Tibial artery (tissue), 4 donors: ENCODE measurements at regions not wholly inside any gene's neighbourhood (a gene's known extent, or its start where the extent isn't known, plus 50 kb on each side); places are given as distances from the start of the nearest gene placed in this dataset.
"Not testable (repeated sequence)": the region's sequence is repeated elsewhere in the genome, so short reads cannot be mapped to it uniquely, and the experiment has no call there.

Experiments used
- DNase-seq, 2 donors: peaks; one replicate each; pipeline ENCODE4 v3.0.0-alpha.2; 2019
- H3K27ac ChIP-seq, 2 donors: fragments of 200-600 bp; sonication (generic) in 1 of 2; 1 replicate in 1 of 2; 2 replicates in 1 of 2; pipeline ENCODE4 v1.5.1; 2018 to 2019; ENCODE audit warnings: mild to moderate bottlenecking in 1 of 2
- H3K27me3 ChIP-seq, 2 donors: fragments of 200-600 bp; sonication (generic) in 1 of 2; one replicate each; pipeline versions ENCODE4 v1.5.1 to v1.6.0; 2016 to 2019
- H3K36me3 ChIP-seq, 3 donors: fragments of 200-600 bp; sonication (generic) in 2 of 3; one replicate each; pipeline ENCODE4 v1.5.1; 2016 to 2019; ENCODE audit warnings: mild to moderate bottlenecking in 2 of 3
- H3K4me1 ChIP-seq, 4 donors: fragments of 200-600 bp; sonication (generic) in 2 of 4; 1 replicate in 3 of 4; 2 replicates in 1 of 4; pipeline ENCODE4 v1.5.1; 2016 to 2019
- H3K4me3 ChIP-seq, 2 donors: fragments of 200-600 bp; sonication (generic) in 1 of 2; 1 replicate in 1 of 2; 2 replicates in 1 of 2; pipeline ENCODE4 v1.5.1; 2018 to 2019; ENCODE audit warnings: mild to moderate bottlenecking in 2 of 2
- H3K9me3 ChIP-seq, 3 donors: fragments of 200-600 bp; sonication (generic) in 1 of 3; one replicate each; pipeline ENCODE4 v1.5.1; 2016 to 2019
- intact Hi-C: fragments of 100-400 bp; cut with DNase I; formaldehyde crosslinking; loops from one replicate; pipeline ENCODE4 v1.15.0; 2023; ENCODE audit warnings: low total_unique reads
- TF ChIP-seq, protein P1 (sequence below), 2 experiments: fragments of 200-600 bp in 1 of 2; fragments of 450-650 bp in 1 of 2; IDR thresholded peaks; one replicate each; pipeline ENCODE4 v1.5.1; 2017 to 2019; ENCODE audit warnings: antibody characterized with exemption in 2 of 2, mild to moderate bottlenecking in 1 of 2, moderate library complexity in 1 of 2

- intact Hi-C loops, result no loop called here
- no peak overlapping the region for H3K27ac ChIP-seq
- H3K4me1 ChIP-seq, result no peaks in the 10 kb centered on the region
- peaks cover 0 to 4% of the 10 kb centered on the region in 2 donors for H3K27me3 ChIP-seq
- no peaks in the 10 kb centered on the region for H3K36me3 ChIP-seq
- no peak overlapping the region for H3K4me3 ChIP-seq
- TF ChIP-seq, protein P1, sequence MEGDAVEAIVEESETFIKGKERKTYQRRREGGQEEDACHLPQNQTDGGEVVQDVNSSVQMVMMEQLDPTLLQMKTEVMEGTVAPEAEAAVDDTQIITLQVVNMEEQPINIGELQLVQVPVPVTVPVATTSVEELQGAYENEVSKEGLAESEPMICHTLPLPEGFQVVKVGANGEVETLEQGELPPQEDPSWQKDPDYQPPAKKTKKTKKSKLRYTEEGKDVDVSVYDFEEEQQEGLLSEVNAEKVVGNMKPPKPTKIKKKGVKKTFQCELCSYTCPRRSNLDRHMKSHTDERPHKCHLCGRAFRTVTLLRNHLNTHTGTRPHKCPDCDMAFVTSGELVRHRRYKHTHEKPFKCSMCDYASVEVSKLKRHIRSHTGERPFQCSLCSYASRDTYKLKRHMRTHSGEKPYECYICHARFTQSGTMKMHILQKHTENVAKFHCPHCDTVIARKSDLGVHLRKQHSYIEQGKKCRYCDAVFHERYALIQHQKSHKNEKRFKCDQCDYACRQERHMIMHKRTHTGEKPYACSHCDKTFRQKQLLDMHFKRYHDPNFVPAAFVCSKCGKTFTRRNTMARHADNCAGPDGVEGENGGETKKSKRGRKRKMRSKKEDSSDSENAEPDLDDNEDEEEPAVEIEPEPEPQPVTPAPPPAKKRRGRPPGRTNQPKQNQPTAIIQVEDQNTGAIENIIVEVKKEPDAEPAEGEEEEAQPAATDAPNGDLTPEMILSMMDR (IDR thresholded peaks at IDR 0.05), result no peak
- DNase-seq, result no peak
- no peaks in the 10 kb centered on the region for H3K9me3 ChIP-seq
Observed at GRCh38 chr10:6692103-6692502, 112.0 kb upstream of the PRKCQ start.

DNA sequence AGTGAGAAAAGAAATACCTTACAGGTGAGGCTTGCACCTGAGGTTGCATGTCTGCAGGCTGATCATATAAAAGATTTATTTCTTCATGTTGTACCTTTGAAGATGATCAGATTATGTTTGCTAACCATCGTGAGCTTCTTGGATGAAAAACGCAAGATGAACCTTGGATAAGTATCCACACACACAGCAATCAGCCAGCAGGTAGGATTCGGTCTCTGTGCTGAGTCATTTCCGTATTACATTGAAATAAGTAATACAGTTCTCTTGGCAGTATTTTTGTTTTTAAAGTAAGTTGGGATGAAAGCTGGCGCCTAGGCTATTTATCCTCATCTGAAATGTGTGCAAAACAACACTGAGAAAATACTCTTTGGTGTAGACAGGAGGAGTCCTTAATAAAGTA lies 109.0 kb upstream of the PRKCQ start:
- no peaks in the 10 kb centered on the region for H3K36me3 ChIP-seq
- intact Hi-C loops, result no loop called here
- no peaks in the 10 kb centered on the region for H3K4me1 ChIP-seq
- no peak overlapping the region for H3K27ac ChIP-seq
- H3K27me3 ChIP-seq, result peaks cover 0 to 4% of the 10 kb centered on the region in 2 donors
- no peak overlapping the region for H3K4me3 ChIP-seq
- no peaks in the 10 kb centered on the region for H3K9me3 ChIP-seq
- no peak for DNase-seq
- TF ChIP-seq, protein P1 (IDR thresholded peaks at IDR 0.05), result no peak

- H3K4me3 ChIP-seq, result no peak overlapping the region
- H3K4me1 ChIP-seq, result no peaks in the 10 kb centered on the region
- peaks cover 0 to 5% of the 10 kb centered on the region in 2 donors for H3K27me3 ChIP-seq
- intact Hi-C loops, result no loop called here
- H3K27ac ChIP-seq, result no peak overlapping the region
- TF ChIP-seq, protein P1 (IDR thresholded peaks at IDR 0.05), result no peak
- H3K36me3 ChIP-seq, result no peaks in the 10 kb centered on the region
- no peak for DNase-seq
- no peaks in the 10 kb centered on the region for H3K9me3 ChIP-seq
Observed at GRCh38 chr10:6680735-6681134, 100.7 kb upstream of the PRKCQ start.

- Histone ChIP-seq H3K27me3 (peaks cover 0 to 11% of the 10 kb centered on the region in 2 donors), H3K27ac (no peak overlapping the region), H3K9me3 (no peaks in the 10 kb centered on the region), H3K36me3 (no peaks in the 10 kb centered on the region), H3K4me3 (no peak overlapping the region), H3K4me1 (no peaks in the 10 kb centered on the region)
- intact Hi-C loops, result no loop called here
- TF ChIP-seq, protein P1 (IDR thresholded peaks at IDR 0.05), result no peak
- DNase-seq, result no peak
Observed at GRCh38 chr10:6678956-6679355, 98.9 kb upstream of the PRKCQ start.

GRCh38 chr10:6678211-6678803 lies 98.2 kb upstream of the PRKCQ start:
- H3K27ac ChIP-seq, result no peak overlapping the region
- intact Hi-C loops, result no loop called here
- H3K9me3 ChIP-seq, result no peaks in the 10 kb centered on the region
- H3K27me3 ChIP-seq, result peaks cover 0 to 11% of the 10 kb centered on the region in 2 donors
- TF ChIP-seq, protein P1 (IDR thresholded peaks at IDR 0.05), result peak; percentile 48 to 51
- no peaks in the 10 kb centered on the region for H3K4me1 ChIP-seq
- H3K36me3 ChIP-seq, result no peaks in the 10 kb centered on the region
- no peak overlapping the region for H3K4me3 ChIP-seq
- peak; percentile 22 to 65 for DNase-seq

DNA sequence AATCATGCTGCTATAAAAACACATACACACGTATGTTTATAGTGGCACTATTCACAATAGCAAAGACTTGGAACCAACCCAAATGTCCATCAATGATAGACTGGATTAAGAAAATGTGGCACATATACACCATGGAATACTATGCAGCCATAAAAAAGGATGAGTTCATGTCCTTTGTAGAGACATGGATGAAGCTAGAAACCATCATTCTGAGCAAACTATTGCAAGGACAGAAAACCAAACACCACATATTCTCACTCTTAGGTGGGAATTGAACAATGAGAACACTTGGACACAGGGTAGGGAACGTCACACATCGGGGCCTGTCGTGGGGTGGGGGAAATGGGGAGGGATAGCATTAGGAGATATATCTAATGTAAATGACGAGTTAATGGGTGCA lies 97.1 kb upstream of the PRKCQ start:
- peaks cover 0 to 11% of the 10 kb centered on the region in 2 donors for H3K27me3 ChIP-seq
- intact Hi-C loops, H3K36me3 ChIP-seq, H3K4me1 ChIP-seq, H3K9me3 ChIP-seq, DNase-seq, H3K27ac ChIP-seq, H3K4me3 ChIP-seq: not testable (repeated sequence)
